GM12864 (cell line): ENCODE measurements at regions not wholly inside any gene's neighbourhood (a gene's known extent, or its start where the extent isn't known, plus 50 kb on each side); places are given as distances from the start of the nearest gene placed in this dataset.

Source experiments
- DNase-seq: peaks from one replicate; pipeline ENCODE4 v3.0.0-alpha.2; 2011; ENCODE audit warnings: low read depth
- H3K4me3 ChIP-seq: 2 replicates; pipeline ENCODE4 v1.5.1; 2011; ENCODE audit warnings: mild to moderate bottlenecking, low read depth, low read length, control low read depth
- CTCF ChIP-seq: IDR thresholded peaks from 2 replicates; pipeline ENCODE4 v1.5.1; 2011; ENCODE audit warnings: low read depth, mild to moderate bottlenecking, moderate library complexity, low read length, control low read depth, inconsistent platforms; ENCODE audit errors: missing control alignments

GRCh38 chr14:60357551-60358149 lies 108.6 kb downstream of the PPM1A start:
- no peak overlapping the region for H3K4me3 ChIP-seq
- no peak for DNase-seq
- no peak for TF ChIP-seq CTCF

- no peak overlapping the region for H3K4me3 ChIP-seq
- DNase-seq, result no peak
- TF ChIP-seq CTCF, result no peak
These were observed 114.3 kb downstream of the PPM1A start for GRCh38 chr14:60363275-60363674.

- no peak for DNase-seq
- H3K4me3 ChIP-seq, result no peak overlapping the region
- no peak for TF ChIP-seq CTCF
These were observed 114.7 kb downstream of the PPM1A start for GRCh38 chr14:60363687-60364086.

GRCh38 chr14:60381909-60382308 lies 104.0 kb downstream of the C14orf39 start:
- TF ChIP-seq CTCF, result no peak
- no peak overlapping the region for H3K4me3 ChIP-seq
- no peak for DNase-seq
